Activated T-helper 1 cell treated with anti-CD3 and anti-CD28 coated beads, Interleukin-12 subunit alpha, Interleukin-12 subunit beta, Interleukin-2, Interleukin-4 antibody, amounts not matched to agents 30 ng/mL and 10 ng/mL and 1 ng/mL, durations not matched to agents 14 hours and 24 hours and 36 hours (primary cell): ENCODE measurements at regions not wholly inside any gene's neighbourhood (a gene's known extent, or its start where the extent isn't known, plus 50 kb on each side); places are given as distances from the start of the nearest gene placed in this dataset.

Source experiments
- DNase-seq: peaks from one replicate; pipeline ENCODE4 v3.0.0; 2021; ENCODE audit warnings: low spot score
- H3K27ac Mint-ChIP-seq: one replicate; pipeline ENCODE4 v1.8.0; 2021; ENCODE audit warnings: mild to moderate bottlenecking, mixed read lengths
- H3K27me3 Mint-ChIP-seq: one replicate; pipeline ENCODE4 v1.8.0; 2022; ENCODE audit warnings: mild to moderate bottlenecking, moderate library complexity, mixed read lengths; ENCODE audit not compliant: insufficient read depth
- H3K36me3 Mint-ChIP-seq: one replicate; pipeline ENCODE4 v1.8.0; 2021; ENCODE audit warnings: low read depth, mixed read lengths
- H3K4me1 Mint-ChIP-seq: one replicate; pipeline ENCODE4 v1.8.0; 2021; ENCODE audit warnings: low read depth, mixed read lengths
- H3K4me3 Mint-ChIP-seq: one replicate; pipeline ENCODE4 v1.8.0; 2021; ENCODE audit warnings: mild to moderate bottlenecking, moderate library complexity, mixed read lengths
- H3K9me3 Mint-ChIP-seq: one replicate; pipeline ENCODE4 v1.8.0; 2021; ENCODE audit warnings: mixed read lengths
- intact Hi-C: fragments of 100-400 bp; cut with micrococcal nuclease; formaldehyde crosslinking; loops from one replicate; pipeline ENCODE4 v1.15.1; 2024

DNA sequence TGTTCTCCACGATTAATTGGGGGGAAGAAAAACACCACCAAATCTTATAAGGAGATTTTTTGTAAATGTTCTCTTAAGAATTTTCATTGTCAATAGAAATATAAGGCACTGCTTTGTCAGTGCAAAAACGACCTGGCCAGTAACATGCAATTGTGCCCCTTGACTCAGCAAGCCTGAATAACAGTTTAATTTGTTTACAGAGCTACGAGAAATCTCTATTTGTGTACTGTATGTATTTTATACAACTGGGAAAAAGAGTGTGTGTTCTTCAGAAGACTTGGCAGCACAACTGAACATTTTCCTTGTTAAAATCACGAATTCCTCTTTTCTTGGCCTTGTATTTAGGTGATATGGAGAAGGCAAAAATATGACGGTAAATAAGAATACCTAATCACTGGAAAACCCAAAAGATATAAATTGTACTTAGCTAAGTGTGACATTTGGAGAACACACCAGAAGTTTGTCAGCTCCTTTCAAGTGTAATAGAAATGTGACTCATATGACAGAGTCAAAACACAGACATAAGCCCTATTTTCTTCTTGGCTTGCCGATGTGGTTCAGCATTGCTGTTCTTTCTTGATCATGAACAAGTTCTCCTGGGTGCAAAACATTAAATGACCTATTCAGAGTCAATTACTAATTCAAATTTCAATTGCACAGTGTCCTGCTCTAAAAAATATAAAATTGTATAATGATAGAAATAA, 945.0 kb upstream of the INTU start:
- H3K9me3 Mint-ChIP-seq, result no peaks in the 10 kb centered on the region
- DNase-seq, result no peak
- intact Hi-C loops, result no loop called here
- H3K27me3 Mint-ChIP-seq, result no peaks in the 10 kb centered on the region
- no peak overlapping the region for H3K4me3 Mint-ChIP-seq
- no peaks in the 10 kb centered on the region for H3K4me1 Mint-ChIP-seq
- no peak overlapping the region for H3K27ac Mint-ChIP-seq
- H3K36me3 Mint-ChIP-seq, result no peaks in the 10 kb centered on the region

DNA sequence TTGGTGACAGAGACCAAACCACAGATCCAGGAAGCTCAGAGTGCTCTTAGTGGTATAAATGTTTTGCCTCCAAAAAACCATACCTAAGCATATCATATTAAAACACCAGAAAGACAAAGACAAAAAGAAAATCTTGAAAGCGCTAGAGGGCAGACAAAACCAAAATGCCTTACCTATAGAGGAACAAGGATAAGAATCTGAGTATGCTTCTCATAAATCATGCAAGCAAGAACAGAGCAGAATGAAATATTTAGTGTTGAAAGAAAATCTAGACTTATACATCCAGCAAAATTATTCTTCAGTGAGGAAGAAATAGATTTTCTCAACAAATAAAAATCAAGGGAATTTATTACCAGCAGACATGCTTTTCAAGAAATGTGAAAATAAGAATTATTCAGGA, 941.0 kb upstream of the INTU start:
- Mint-ChIP-seq H3K36me3 (no peaks in the 10 kb centered on the region), H3K4me1 (no peaks in the 10 kb centered on the region), H3K27ac (no peak overlapping the region), H3K27me3 (no peaks in the 10 kb centered on the region), H3K9me3 (no peaks in the 10 kb centered on the region), H3K4me3 (no peak overlapping the region)
- intact Hi-C loops, result no loop called here
- DNase-seq, result no peak

GRCh38 chr4:126697748-126698147, 935.0 kb upstream of the INTU start:
- intact Hi-C loops, result no loop called here
- H3K27me3 Mint-ChIP-seq, result no peaks in the 10 kb centered on the region
- peaks cover 4% of the 10 kb centered on the region for H3K9me3 Mint-ChIP-seq
- DNase-seq, result no peak
- no peaks in the 10 kb centered on the region for H3K4me1 Mint-ChIP-seq
- no peak overlapping the region for H3K27ac Mint-ChIP-seq
- H3K36me3 Mint-ChIP-seq, result no peaks in the 10 kb centered on the region
- H3K4me3 Mint-ChIP-seq, result no peak overlapping the region

- Mint-ChIP-seq H3K36me3 (no peaks in the 10 kb centered on the region), H3K9me3 (peaks cover 4% of the 10 kb centered on the region), H3K27me3 (no peaks in the 10 kb centered on the region), H3K4me3 (no peak overlapping the region), H3K4me1 (no peaks in the 10 kb centered on the region), H3K27ac (no peak overlapping the region)
- DNase-seq, result no peak
- intact Hi-C loops, result no loop called here
Measured at GRCh38 chr4:126698224-126698623, 934.5 kb upstream of the INTU start.

DNA sequence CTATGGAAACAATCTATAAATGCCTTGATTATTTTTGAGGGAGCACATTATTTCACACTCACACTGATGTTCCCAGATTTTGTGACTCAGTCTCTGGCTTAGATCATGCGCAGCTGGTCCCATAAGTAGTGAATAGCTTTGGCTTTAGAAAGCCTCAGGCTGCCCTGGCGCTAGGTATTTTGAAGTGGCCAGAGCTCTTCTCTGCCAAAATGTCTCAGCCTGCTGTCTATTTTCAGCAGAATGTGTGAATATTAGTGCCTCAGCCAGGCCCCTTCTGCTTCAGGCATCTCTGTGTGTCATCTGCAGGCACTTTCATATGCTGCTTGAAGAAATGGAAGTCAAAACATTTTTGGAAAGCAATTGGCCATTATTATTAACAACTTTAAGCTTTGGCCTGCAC, 931.0 kb upstream of the INTU start:
- Mint-ChIP-seq H3K36me3 (no peaks in the 10 kb centered on the region), H3K27me3 (no peaks in the 10 kb centered on the region), H3K9me3 (peaks cover 4% of the 10 kb centered on the region), H3K4me1 (no peaks in the 10 kb centered on the region), H3K4me3 (no peak overlapping the region), H3K27ac (no peak overlapping the region)
- DNase-seq, result no peak
- intact Hi-C loops, result no loop called here

- H3K36me3 Mint-ChIP-seq, result no peaks in the 10 kb centered on the region
- no peaks in the 10 kb centered on the region for H3K27me3 Mint-ChIP-seq
- no peak for DNase-seq
- H3K9me3 Mint-ChIP-seq, result peaks cover 4% of the 10 kb centered on the region
- H3K4me3 Mint-ChIP-seq, result no peak overlapping the region
- H3K4me1 Mint-ChIP-seq, result no peaks in the 10 kb centered on the region
- intact Hi-C loops, result no loop called here
- no peak overlapping the region for H3K27ac Mint-ChIP-seq
Measured at GRCh38 chr4:126702747-126703146, 930.0 kb upstream of the INTU start.

GRCh38 chr4:126705266-126705665, 927.5 kb upstream of the INTU start:
- intact Hi-C loops, result no loop called here
- H3K27ac Mint-ChIP-seq, result no peak overlapping the region
- H3K36me3 Mint-ChIP-seq, result no peaks in the 10 kb centered on the region
- peaks cover 4% of the 10 kb centered on the region for H3K9me3 Mint-ChIP-seq
- DNase-seq, result no peak
- H3K4me1 Mint-ChIP-seq, result no peaks in the 10 kb centered on the region
- no peak overlapping the region for H3K4me3 Mint-ChIP-seq
- no peaks in the 10 kb centered on the region for H3K27me3 Mint-ChIP-seq

GRCh38 chr4:126708716-126709115, 924.0 kb upstream of the INTU start:
- H3K27ac Mint-ChIP-seq, result no peak overlapping the region
- H3K4me3 Mint-ChIP-seq, result no peak overlapping the region
- peaks cover 4% of the 10 kb centered on the region for H3K9me3 Mint-ChIP-seq
- no peaks in the 10 kb centered on the region for H3K36me3 Mint-ChIP-seq
- no peaks in the 10 kb centered on the region for H3K4me1 Mint-ChIP-seq
- H3K27me3 Mint-ChIP-seq, result no peaks in the 10 kb centered on the region
- DNase-seq, result no peak
- intact Hi-C loops, result no loop called here

- no peaks in the 10 kb centered on the region for H3K27me3 Mint-ChIP-seq
- intact Hi-C loops, result no loop called here
- H3K9me3 Mint-ChIP-seq, result peaks cover 7% of the 10 kb centered on the region
- no peak for DNase-seq
- H3K4me3 Mint-ChIP-seq, result no peak overlapping the region
- H3K4me1 Mint-ChIP-seq, result no peaks in the 10 kb centered on the region
- no peak overlapping the region for H3K27ac Mint-ChIP-seq
- H3K36me3 Mint-ChIP-seq, result no peaks in the 10 kb centered on the region
Measured at GRCh38 chr4:126710935-126711334, 921.8 kb upstream of the INTU start.

DNA sequence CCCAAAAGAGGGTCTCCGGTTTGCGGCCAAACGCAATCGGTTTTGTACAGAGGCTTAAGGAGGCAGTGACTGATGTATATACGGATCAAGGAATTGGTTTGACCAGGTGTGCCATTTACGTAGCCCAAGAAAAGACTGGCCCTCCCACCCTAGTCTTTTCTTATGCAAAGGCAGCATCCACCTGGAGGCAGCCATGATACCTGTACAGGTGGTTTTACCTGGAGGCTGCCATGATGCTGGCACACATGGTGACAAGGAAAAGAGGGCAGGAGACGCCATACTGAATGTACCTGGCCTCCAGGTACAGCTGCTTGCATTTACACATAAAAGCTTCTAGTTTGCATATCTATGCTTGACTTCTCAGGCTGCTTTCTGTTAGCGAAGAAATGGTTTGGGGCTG, 917.7 kb upstream of the INTU start:
- no peak overlapping the region for H3K4me3 Mint-ChIP-seq
- intact Hi-C loops, result no loop called here
- H3K27me3 Mint-ChIP-seq, result no peaks in the 10 kb centered on the region
- H3K9me3 Mint-ChIP-seq, result peaks cover 6% of the 10 kb centered on the region
- DNase-seq, result no peak
- H3K4me1 Mint-ChIP-seq, result no peaks in the 10 kb centered on the region
- no peaks in the 10 kb centered on the region for H3K36me3 Mint-ChIP-seq
- no peak overlapping the region for H3K27ac Mint-ChIP-seq

DNA sequence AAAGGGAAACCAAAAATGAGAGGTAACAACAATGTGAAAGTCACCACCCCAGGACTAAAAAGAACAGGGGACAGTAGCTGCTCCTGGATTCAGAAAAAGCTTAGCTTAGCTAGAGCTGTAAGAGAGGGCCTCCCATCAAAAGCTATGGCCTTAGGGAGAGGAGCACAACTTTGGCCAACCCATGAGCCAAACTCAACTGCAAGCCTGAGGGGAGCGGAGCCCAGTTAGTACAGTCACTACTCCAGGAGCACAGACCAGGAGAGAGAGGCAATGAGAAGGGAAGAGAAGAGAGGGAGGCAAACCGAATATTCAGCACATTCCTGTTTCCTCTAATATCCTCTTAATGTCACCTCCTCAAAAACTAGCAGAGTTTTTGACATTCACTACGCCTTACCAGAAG, 917.1 kb upstream of the INTU start:
- Mint-ChIP-seq H3K36me3 (no peaks in the 10 kb centered on the region), H3K27me3 (no peaks in the 10 kb centered on the region), H3K27ac (no peak overlapping the region), H3K4me1 (no peaks in the 10 kb centered on the region), H3K9me3 (peaks cover 6% of the 10 kb centered on the region), H3K4me3 (no peak overlapping the region)
- no peak for DNase-seq
- intact Hi-C loops, result no loop called here

- no peaks in the 10 kb centered on the region for H3K27me3 Mint-ChIP-seq
- H3K36me3 Mint-ChIP-seq, result no peaks in the 10 kb centered on the region
- DNase-seq, result no peak
- H3K27ac Mint-ChIP-seq, result no peak overlapping the region
- peaks cover 6% of the 10 kb centered on the region for H3K9me3 Mint-ChIP-seq
- H3K4me3 Mint-ChIP-seq, result no peak overlapping the region
- intact Hi-C loops, result no loop called here
- no peaks in the 10 kb centered on the region for H3K4me1 Mint-ChIP-seq
Measured at GRCh38 chr4:126718136-126718535, 914.6 kb upstream of the INTU start.

GRCh38 chr4:126719852-126720251, 912.9 kb upstream of the INTU start:
- Mint-ChIP-seq H3K4me1 (no peaks in the 10 kb centered on the region), H3K27ac (no peak overlapping the region), H3K36me3 (no peaks in the 10 kb centered on the region), H3K4me3 (no peak overlapping the region), H3K9me3 (peaks cover 4% of the 10 kb centered on the region), H3K27me3 (no peaks in the 10 kb centered on the region)
- intact Hi-C loops, result no loop called here
- DNase-seq, result no peak

- no peaks in the 10 kb centered on the region for H3K9me3 Mint-ChIP-seq
- no peaks in the 10 kb centered on the region for H3K4me1 Mint-ChIP-seq
- no peaks in the 10 kb centered on the region for H3K36me3 Mint-ChIP-seq
- no peaks in the 10 kb centered on the region for H3K27me3 Mint-ChIP-seq
- H3K27ac Mint-ChIP-seq, result no peak overlapping the region
- no peak overlapping the region for H3K4me3 Mint-ChIP-seq
- no peak for DNase-seq
- intact Hi-C loops, result no loop called here
Measured at GRCh38 chr4:126725906-126726305, 906.9 kb upstream of the INTU start.
